Stimulated activated CD8-positive, alpha-beta memory T cell treated with anti-CD3 and anti-CD28 coated beads, Interleukin-12 subunit alpha, Interleukin-12 subunit beta, amount 100 ng/mL, for 4 hours (primary cell): ENCODE measurements at regions not wholly inside any gene's neighbourhood (a gene's known extent, or its start where the extent isn't known, plus 50 kb on each side); places are given as distances from the start of the nearest gene placed in this dataset.
A peak's percentile ranks its signal among the peaks of the same experiment; 100 is the strongest.

Experiments
- DNase-seq: peaks from one replicate; pipeline ENCODE4 v3.0.0-alpha.2; 2020; ENCODE audit warnings: low read depth

GRCh38 chr14:98120831-98121464, 1151.0 kb downstream of the BCL11B start:
- no peak for DNase-seq

- no peak for DNase-seq
These were observed 1149.5 kb downstream of the BCL11B start for GRCh38 chr14:98122527-98122926.

- no peak for DNase-seq
These were observed 1141.3 kb downstream of the BCL11B start for GRCh38 chr14:98130691-98131090.

- no peak for DNase-seq
These were observed 1140.6 kb downstream of the BCL11B start for GRCh38 chr14:98131406-98131805.

- no peak for DNase-seq
These were observed 1138.2 kb downstream of the BCL11B start for GRCh38 chr14:98133806-98134205.

GRCh38 chr14:98136012-98136789, 1135.8 kb downstream of the BCL11B start:
- no peak for DNase-seq

- DNase-seq: no peak
These were observed 1134.6 kb downstream of the BCL11B start for GRCh38 chr14:98137131-98138025.

GRCh38 chr14:98138666-98139065, 1133.3 kb downstream of the BCL11B start:
- DNase-seq: peak; percentile 32

GRCh38 chr14:98140862-98141530, 1131.0 kb downstream of the BCL11B start:
- no peak for DNase-seq

- no peak for DNase-seq
These were observed 1128.4 kb downstream of the BCL11B start for GRCh38 chr14:98143566-98143965.

- DNase-seq: no peak
These were observed 1127.0 kb downstream of the BCL11B start for GRCh38 chr14:98144964-98145363.

- no peak for DNase-seq
These were observed 1125.6 kb downstream of the BCL11B start for GRCh38 chr14:98146416-98146815.

GRCh38 chr14:98154254-98154653, 1117.7 kb downstream of the BCL11B start:
- no peak for DNase-seq

- DNase-seq: no peak
These were observed 1115.6 kb downstream of the BCL11B start for GRCh38 chr14:98156411-98156810.

- no peak for DNase-seq
These were observed 1111.1 kb downstream of the BCL11B start for GRCh38 chr14:98160901-98161300.

- DNase-seq: no peak
These were observed 1110.6 kb downstream of the BCL11B start for GRCh38 chr14:98161356-98161755.

GRCh38 chr14:98162856-98163805, 1108.9 kb downstream of the BCL11B start:
- DNase-seq: no peak

- DNase-seq: no peak
These were observed 1108.1 kb downstream of the BCL11B start for GRCh38 chr14:98163873-98164272.

GRCh38 chr14:98165976-98166375, 1106.0 kb downstream of the BCL11B start:
- DNase-seq: no peak

GRCh38 chr14:98167275-98167674, 1104.7 kb downstream of the BCL11B start:
- DNase-seq: no peak

GRCh38 chr14:98167705-98168104, 1104.3 kb downstream of the BCL11B start:
- DNase-seq: no peak
